ENCODE measurements at regions not wholly inside any gene's neighbourhood (a gene's known extent, or its start where the extent isn't known, plus 50 kb on each side); places are given as distances from the start of the nearest gene placed in this dataset.

GRCh38 chr14:39812532-39813320 lies 380.5 kb upstream of the FBXO33 start:
- DNase-seq = no peak

- DNase-seq = no peak
Measured at GRCh38 chr14:39807271-39807670, 375.0 kb upstream of the FBXO33 start.

GRCh38 chr14:39784461-39784860 lies 352.2 kb upstream of the FBXO33 start:
- DNase-seq = peak in 1 of 58 donors; percentile 50

GRCh38 chr14:39781466-39781865 lies 349.2 kb upstream of the FBXO33 start:
- peak in 1 of 58 donors; percentile 13 for DNase-seq

GRCh38 chr14:39773387-39774126 lies 341.3 kb upstream of the FBXO33 start:
- no peak for DNase-seq

GRCh38 chr14:39772627-39773026 lies 340.4 kb upstream of the FBXO33 start:
- DNase-seq = no peak

- no peak for DNase-seq
Measured at GRCh38 chr14:39768589-39768988, 336.4 kb upstream of the FBXO33 start.

- no peak for DNase-seq
Measured at GRCh38 chr14:39766397-39767000, 334.3 kb upstream of the FBXO33 start.

- no peak for DNase-seq
Measured at GRCh38 chr14:39765676-39766075, 333.4 kb upstream of the FBXO33 start.

GRCh38 chr14:39763402-39763890 lies 331.2 kb upstream of the FBXO33 start:
- DNase-seq = no peak

GRCh38 chr14:39762576-39763401 lies 330.6 kb upstream of the FBXO33 start:
- DNase-seq = peak in 1 of 58 donors; percentile 18

GRCh38 chr14:39755269-39755878 lies 323.1 kb upstream of the FBXO33 start:
- DNase-seq = no peak

GRCh38 chr14:39740454-39740853 lies 308.2 kb upstream of the FBXO33 start:
- no peak for DNase-seq

- peak in 35 of 58 donors; percentile 3 to 66 (median 33) for DNase-seq
Measured at GRCh38 chr14:39739796-39740195, 307.6 kb upstream of the FBXO33 start.

GRCh38 chr14:39734306-39734705 lies 302.1 kb upstream of the FBXO33 start:
- DNase-seq = no peak

GRCh38 chr14:39733741-39734140 lies 301.5 kb upstream of the FBXO33 start:
- DNase-seq = no peak

GRCh38 chr14:39731912-39732311 lies 299.7 kb upstream of the FBXO33 start:
- DNase-seq = no peak

GRCh38 chr14:39726563-39726962 lies 294.3 kb upstream of the FBXO33 start:
- DNase-seq = no peak

GRCh38 chr14:39722547-39723273 lies 290.5 kb upstream of the FBXO33 start:
- no peak for DNase-seq

GRCh38 chr14:39716987-39717570 lies 284.8 kb upstream of the FBXO33 start:
- no peak for DNase-seq

All from anterior cingulate cortex (tissue), 58 donors.